MM.1S (cell line): ENCODE measurements at regions not wholly inside any gene's neighbourhood (a gene's known extent, or its start where the extent isn't known, plus 50 kb on each side); places are given as distances from the start of the nearest gene placed in this dataset.

Source experiments
- DNase-seq: peaks from one replicate; pipeline ENCODE4 v3.0.0-alpha.2; 2015
- H2AFZ ChIP-seq: fragments of 300-600 bp; sonication (generic); 2 replicates; pipeline ENCODE4 v1.6.0; 2016; ENCODE audit warnings: antibody characterized with exemption, low read length
- H3F3A ChIP-seq: fragments of 300-600 bp; sonication (generic); 2 replicates; pipeline ENCODE4 v1.6.1; 2016; ENCODE audit warnings: mild to moderate bottlenecking, antibody characterized with exemption, low read length, moderate library complexity, mixed read lengths; ENCODE audit not compliant: insufficient read depth
- H3K27ac ChIP-seq: fragments of 300-600 bp; sonication (generic); 2 replicates; pipeline ENCODE4 v1.5.1; 2016; ENCODE audit warnings: mild to moderate bottlenecking, low read length
- H3K27me3 ChIP-seq: fragments of 300-600 bp; sonication (generic); replicated peaks from 2 replicates; pipeline ENCODE4 v1.6.0; 2016; ENCODE audit warnings: low read length; ENCODE audit not compliant: insufficient read depth
- H3K36me3 ChIP-seq: fragments of 300-600 bp; sonication (generic); replicated peaks from 2 replicates; pipeline ENCODE4 v1.6.1; 2016; ENCODE audit warnings: mild to moderate bottlenecking, low read length, mixed read lengths; ENCODE audit not compliant: insufficient read depth
- H3K4me1 ChIP-seq: fragments of 300-600 bp; sonication (generic); 2 replicates; pipeline ENCODE4 v1.6.1; 2016; ENCODE audit warnings: low read length, mixed read lengths
- H3K4me2 ChIP-seq: fragments of 300-600 bp; sonication (generic); 2 replicates; pipeline ENCODE4 v1.6.0; 2016; ENCODE audit warnings: low read depth, low read length
- H3K4me3 ChIP-seq: fragments of 300-600 bp; sonication (generic); 2 replicates; pipeline ENCODE4 v1.5.1; 2016; ENCODE audit warnings: low read length, mixed read lengths
- H3K79me2 ChIP-seq: fragments of 300-600 bp; sonication (generic); 2 replicates; pipeline ENCODE4 v1.6.1; 2016; ENCODE audit warnings: mixed run types, low read length, mixed read lengths
- H3K9ac ChIP-seq: fragments of 300-600 bp; sonication (generic); 2 replicates; pipeline ENCODE4 v1.6.1; 2016; ENCODE audit warnings: low read length, mixed read lengths
- H3K9me2 ChIP-seq: fragments of 300-600 bp; sonication (generic); replicated peaks from 2 replicates; pipeline ENCODE4 v1.6.1; 2016; ENCODE audit warnings: mild to moderate bottlenecking, low read length, mixed read lengths; ENCODE audit not compliant: insufficient read depth
- H3K9me3 ChIP-seq: fragments of 300-600 bp; sonication (generic); replicated peaks from 2 replicates; pipeline ENCODE4 v1.6.1; 2016; ENCODE audit warnings: mild to moderate bottlenecking, low read length, mixed read lengths; ENCODE audit not compliant: insufficient read depth
- H4K20me1 ChIP-seq: fragments of 300-600 bp; sonication (generic); 2 replicates; pipeline ENCODE4 v1.6.1; 2016; ENCODE audit warnings: mild to moderate bottlenecking, low read length, moderate library complexity, mixed read lengths; ENCODE audit not compliant: insufficient read depth
- EZH2 ChIP-seq: fragments of 300-600 bp; sonication (generic); optimal IDR thresholded peaks from 2 replicates; pipeline ENCODE3; 2017; ENCODE audit warnings: low read depth, mild to moderate bottlenecking, antibody characterized with exemption, low read length, mixed read lengths
- EZH2phosphoT487 ChIP-seq: fragments of 300-600 bp; sonication (generic); IDR thresholded peaks from 2 replicates; pipeline ENCODE4 v1.6.1; 2018; ENCODE audit warnings: antibody characterized with exemption, low read length
- TF ChIP-seq, protein P1 (sequence below): fragments of 300-600 bp; sonication (generic); IDR thresholded peaks from 2 replicates; pipeline ENCODE4 v1.5.1; 2016; ENCODE audit warnings: antibody characterized with exemption, low read length, mixed read lengths

- Histone ChIP-seq H3K79me2 (no peaks in the 10 kb centered on the region), H3K4me3 (no peak overlapping the region), H3K4me1 (no peaks in the 10 kb centered on the region), H3K27me3 (no peaks in the 10 kb centered on the region), H3K9me2 (no peaks in the 10 kb centered on the region), H4K20me1 (no peaks in the 10 kb centered on the region), H3K27ac (no peak overlapping the region), H3K9ac (no peak overlapping the region), H3K36me3 (no peaks in the 10 kb centered on the region), H3F3A (no peaks in the 10 kb centered on the region), H3K9me3 (no peaks in the 10 kb centered on the region), H2AFZ (no peak overlapping the region), H3K4me2 (no peak overlapping the region)
- no peak for DNase-seq
- TF ChIP-seq EZH2 (no peak), EZH2phosphoT487 (no peak)
- TF ChIP-seq, protein P1, sequence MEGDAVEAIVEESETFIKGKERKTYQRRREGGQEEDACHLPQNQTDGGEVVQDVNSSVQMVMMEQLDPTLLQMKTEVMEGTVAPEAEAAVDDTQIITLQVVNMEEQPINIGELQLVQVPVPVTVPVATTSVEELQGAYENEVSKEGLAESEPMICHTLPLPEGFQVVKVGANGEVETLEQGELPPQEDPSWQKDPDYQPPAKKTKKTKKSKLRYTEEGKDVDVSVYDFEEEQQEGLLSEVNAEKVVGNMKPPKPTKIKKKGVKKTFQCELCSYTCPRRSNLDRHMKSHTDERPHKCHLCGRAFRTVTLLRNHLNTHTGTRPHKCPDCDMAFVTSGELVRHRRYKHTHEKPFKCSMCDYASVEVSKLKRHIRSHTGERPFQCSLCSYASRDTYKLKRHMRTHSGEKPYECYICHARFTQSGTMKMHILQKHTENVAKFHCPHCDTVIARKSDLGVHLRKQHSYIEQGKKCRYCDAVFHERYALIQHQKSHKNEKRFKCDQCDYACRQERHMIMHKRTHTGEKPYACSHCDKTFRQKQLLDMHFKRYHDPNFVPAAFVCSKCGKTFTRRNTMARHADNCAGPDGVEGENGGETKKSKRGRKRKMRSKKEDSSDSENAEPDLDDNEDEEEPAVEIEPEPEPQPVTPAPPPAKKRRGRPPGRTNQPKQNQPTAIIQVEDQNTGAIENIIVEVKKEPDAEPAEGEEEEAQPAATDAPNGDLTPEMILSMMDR: no peak
Measured at GRCh38 chr12:34275129-34275528, 252.8 kb downstream of the ALG10 start.

GRCh38 chr12:34286483-34286882, 264.2 kb downstream of the ALG10 start:
- no peaks in the 10 kb centered on the region for H3K79me2 ChIP-seq
- H3K4me3 ChIP-seq: no peak overlapping the region
- H3K36me3 ChIP-seq: no peaks in the 10 kb centered on the region
- no peaks in the 10 kb centered on the region for H3K4me1 ChIP-seq
- no peaks in the 10 kb centered on the region for H3F3A ChIP-seq
- H4K20me1 ChIP-seq: no peaks in the 10 kb centered on the region
- H3K4me2 ChIP-seq: no peak overlapping the region
- H2AFZ ChIP-seq: no peak overlapping the region
- no peaks in the 10 kb centered on the region for H3K27me3 ChIP-seq
- H3K9me2 ChIP-seq: no peaks in the 10 kb centered on the region
- TF ChIP-seq, protein P1: no peak
- TF ChIP-seq EZH2phosphoT487 (no peak), EZH2 (no peak)
- H3K9me3 ChIP-seq: no peaks in the 10 kb centered on the region
- no peak for DNase-seq
- no peak overlapping the region for H3K9ac ChIP-seq
- no peak overlapping the region for H3K27ac ChIP-seq

DNA sequence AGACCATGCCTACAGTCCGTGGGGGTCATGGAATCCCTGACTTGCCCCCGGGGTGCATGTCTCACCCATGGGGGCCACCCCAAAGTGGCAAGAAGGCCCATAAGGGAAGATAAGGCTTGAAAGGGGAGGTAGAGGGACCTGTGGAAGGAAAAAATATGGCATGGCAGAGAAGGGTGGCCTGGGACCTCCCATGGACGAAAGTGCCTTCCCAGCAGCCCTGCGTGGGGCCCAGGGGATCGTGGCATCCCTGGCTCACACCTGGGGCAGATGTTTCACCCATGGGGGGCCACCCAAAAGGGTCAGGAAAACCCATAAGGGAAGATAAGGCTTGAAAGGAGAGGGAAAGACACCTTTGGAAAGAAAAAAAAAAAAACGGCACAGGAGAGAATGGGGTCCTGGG, 264.6 kb downstream of the ALG10 start:
- no peak for DNase-seq
- no peak overlapping the region for H3K4me2 ChIP-seq
- no peak overlapping the region for H3K27ac ChIP-seq
- H3K9me3 ChIP-seq: no peaks in the 10 kb centered on the region
- H4K20me1 ChIP-seq: no peaks in the 10 kb centered on the region
- no peak overlapping the region for H2AFZ ChIP-seq
- no peak overlapping the region for H3K9ac ChIP-seq
- no peaks in the 10 kb centered on the region for H3K36me3 ChIP-seq
- no peaks in the 10 kb centered on the region for H3K27me3 ChIP-seq
- H3K9me2 ChIP-seq: no peaks in the 10 kb centered on the region
- no peak overlapping the region for H3K4me3 ChIP-seq
- TF ChIP-seq, protein P1: no peak
- no peaks in the 10 kb centered on the region for H3K4me1 ChIP-seq
- no peaks in the 10 kb centered on the region for H3F3A ChIP-seq
- H3K79me2 ChIP-seq: no peaks in the 10 kb centered on the region

DNA sequence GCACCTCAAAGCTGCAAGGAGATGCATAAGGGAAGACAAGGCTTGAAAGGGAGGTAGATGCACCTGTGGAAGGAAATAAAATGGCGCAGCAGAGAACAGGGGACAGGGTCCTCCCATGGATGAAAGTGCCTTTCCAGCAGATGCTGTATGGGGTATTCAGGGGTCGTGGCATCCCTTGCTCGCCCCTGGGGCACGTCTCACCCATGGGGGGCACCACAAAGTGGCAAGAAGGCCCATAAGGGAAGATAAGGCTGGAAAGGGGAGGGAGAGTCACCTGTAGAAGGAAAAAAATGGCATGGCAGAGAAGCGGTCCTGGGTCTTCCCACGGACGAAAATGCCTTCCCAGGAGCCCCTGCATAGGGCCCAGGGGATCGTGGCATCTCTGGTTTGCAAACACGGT, 265.1 kb downstream of the ALG10 start:
- no peaks in the 10 kb centered on the region for H3K4me1 ChIP-seq
- H3K27ac ChIP-seq: no peak overlapping the region
- no peaks in the 10 kb centered on the region for H4K20me1 ChIP-seq
- TF ChIP-seq, protein P1: no peak
- TF ChIP-seq EZH2phosphoT487: no peak
- no peak for TF ChIP-seq EZH2
- H3K79me2 ChIP-seq: no peaks in the 10 kb centered on the region
- H3K9me3 ChIP-seq: no peaks in the 10 kb centered on the region
- no peak overlapping the region for H3K4me2 ChIP-seq
- DNase-seq: no peak
- no peaks in the 10 kb centered on the region for H3K36me3 ChIP-seq
- H3K27me3 ChIP-seq: no peaks in the 10 kb centered on the region
- no peaks in the 10 kb centered on the region for H3F3A ChIP-seq
- no peaks in the 10 kb centered on the region for H3K9me2 ChIP-seq
- no peak overlapping the region for H3K9ac ChIP-seq
- H2AFZ ChIP-seq: no peak overlapping the region
- H3K4me3 ChIP-seq: no peak overlapping the region
